ENCODE measurements at regions not wholly inside any gene's neighbourhood (a gene's known extent, or its start where the extent isn't known, plus 50 kb on each side); places are given as distances from the start of the nearest gene placed in this dataset.

GRCh38 chr11:95545116-95545875, 244.3 kb downstream of the FAM76B start:
- no peak for DNase-seq

- DNase-seq = no peak
These were observed 245.3 kb downstream of the FAM76B start for GRCh38 chr11:95544095-95544856.

GRCh38 chr11:95542868-95543551, 246.6 kb downstream of the FAM76B start:
- no peak for DNase-seq

GRCh38 chr11:95541715-95542114, 247.9 kb downstream of the FAM76B start:
- no peak for DNase-seq

- DNase-seq = no peak
These were observed 253.4 kb downstream of the FAM76B start for GRCh38 chr11:95536047-95536690.

- DNase-seq = no peak
These were observed 254.8 kb downstream of the FAM76B start for GRCh38 chr11:95534809-95535208.

GRCh38 chr11:95534226-95534625, 255.4 kb downstream of the FAM76B start:
- no peak for DNase-seq

GRCh38 chr11:95531116-95531515, 258.5 kb downstream of the FAM76B start:
- no peak for DNase-seq

GRCh38 chr11:95524314-95525036, 265.1 kb downstream of the FAM76B start:
- DNase-seq = no peak

GRCh38 chr11:95522874-95523273, 266.7 kb downstream of the FAM76B start:
- DNase-seq = no peak

GRCh38 chr11:95521862-95522261, 267.7 kb downstream of the FAM76B start:
- DNase-seq = no peak

GRCh38 chr11:95521133-95521542, 268.4 kb downstream of the FAM76B start:
- DNase-seq = no peak

- DNase-seq = no peak
These were observed 269.0 kb downstream of the FAM76B start for GRCh38 chr11:95520369-95521132.

- no peak for DNase-seq
These were observed 269.7 kb downstream of the FAM76B start for GRCh38 chr11:95519912-95520311.

- DNase-seq = no peak
These were observed 272.1 kb downstream of the FAM76B start for GRCh38 chr11:95517453-95517852.

- DNase-seq = no peak
These were observed 272.8 kb downstream of the FAM76B start for GRCh38 chr11:95516786-95517185.

GRCh38 chr11:95516175-95516574, 273.4 kb downstream of the FAM76B start:
- DNase-seq = no peak

- no peak for DNase-seq
These were observed 274.2 kb downstream of the FAM76B start for GRCh38 chr11:95515371-95515770.

- DNase-seq = no peak
These were observed 275.0 kb downstream of the FAM76B start for GRCh38 chr11:95514416-95515110.

- no peak for DNase-seq
These were observed 276.9 kb downstream of the FAM76B start for GRCh38 chr11:95512682-95513081.

GRCh38 chr11:95512177-95512576, 277.4 kb downstream of the FAM76B start:
- no peak for DNase-seq

All from T-helper 9 cell (primary cell).